Tongue (tissue), 1 donor: ENCODE measurements at regions not wholly inside any gene's neighbourhood (a gene's known extent, or its start where the extent isn't known, plus 50 kb on each side); places are given as distances from the start of the nearest gene placed in this dataset.
A peak's percentile ranks its signal among the peaks of the same experiment; 100 is the strongest.
"Not testable (repeated sequence)": the region's sequence is repeated elsewhere in the genome, so short reads cannot be mapped to it uniquely, and the experiment has no call there.

Source experiments
- DNase-seq: peaks from one replicate; pipeline ENCODE4 v3.0.0-alpha.2; 2015

GRCh38 chr3:56924700-56925099, 123.0 kb upstream of the ARHGEF3 start:
- DNase-seq = not testable (repeated sequence)

DNA sequence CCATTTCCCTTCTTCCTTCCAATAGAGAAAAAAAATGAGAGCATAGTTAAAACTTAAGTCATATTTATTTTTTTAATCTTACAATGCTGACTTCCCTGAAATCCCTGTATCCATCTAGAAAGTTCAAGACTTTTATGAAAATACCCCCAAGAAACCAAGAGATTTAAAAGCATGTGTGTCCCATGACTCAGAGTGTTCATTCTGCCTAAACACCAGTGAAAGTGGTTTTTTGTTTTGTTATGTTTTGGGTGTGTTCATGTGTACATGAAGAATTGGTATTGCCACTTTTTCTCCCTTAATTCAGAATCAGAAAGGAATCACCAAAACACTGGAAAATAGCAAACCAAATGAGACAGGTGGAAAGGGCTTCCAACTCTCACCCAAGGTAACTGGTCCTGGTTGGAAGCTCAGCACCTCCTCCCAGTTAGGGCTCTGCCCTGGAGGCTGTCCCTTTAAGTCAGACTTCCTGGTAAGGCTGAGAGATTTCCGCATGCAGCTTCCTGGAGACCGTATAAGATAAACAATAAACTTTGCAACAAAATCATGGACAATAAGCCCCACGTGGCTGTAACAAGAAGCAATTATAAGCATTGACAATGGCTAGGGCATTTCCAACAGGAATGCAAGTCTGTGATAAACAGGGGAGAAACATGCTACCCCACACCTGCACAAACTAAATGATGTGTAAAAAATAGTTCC, 121.9 kb upstream of the ARHGEF3 start:
- peak; percentile 64 for DNase-seq

- DNase-seq = no peak
These were observed 120.1 kb upstream of the ARHGEF3 start for GRCh38 chr3:56921573-56922453.

- DNase-seq = no peak
These were observed 118.0 kb upstream of the ARHGEF3 start for GRCh38 chr3:56919797-56920195.

DNA sequence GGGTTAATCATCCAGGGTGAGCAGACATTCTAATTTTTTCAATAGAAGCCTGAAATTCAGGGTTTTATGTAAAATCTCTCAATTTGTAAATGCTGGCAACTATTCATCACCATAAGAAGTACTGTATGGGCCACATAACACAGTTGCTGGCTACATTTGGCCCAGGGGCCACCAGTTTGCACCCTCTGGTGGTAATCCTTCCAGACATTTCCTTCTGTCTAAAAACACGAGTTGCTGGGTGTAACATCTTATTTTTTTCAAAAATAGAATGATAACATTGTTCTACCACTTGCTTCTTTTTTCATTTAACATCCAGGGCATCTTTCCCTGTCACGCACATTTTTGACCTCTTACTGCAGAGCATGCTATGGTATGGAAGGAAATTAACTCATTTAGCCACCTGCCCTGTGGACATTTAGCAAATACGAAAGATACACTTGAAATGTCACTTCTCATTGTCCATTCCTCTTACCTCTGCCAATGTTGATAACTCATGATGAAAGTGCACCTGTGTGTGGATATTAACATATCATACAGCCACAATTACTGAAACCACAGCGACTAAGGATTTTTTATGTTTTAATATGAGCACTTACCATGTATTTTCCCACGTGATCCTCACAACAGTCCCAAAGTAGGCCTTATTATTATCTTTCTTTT, 117.5 kb upstream of the ARHGEF3 start:
- DNase-seq = no peak

- no peak for DNase-seq
These were observed 116.4 kb upstream of the ARHGEF3 start for GRCh38 chr3:56918111-56918568.

DNA sequence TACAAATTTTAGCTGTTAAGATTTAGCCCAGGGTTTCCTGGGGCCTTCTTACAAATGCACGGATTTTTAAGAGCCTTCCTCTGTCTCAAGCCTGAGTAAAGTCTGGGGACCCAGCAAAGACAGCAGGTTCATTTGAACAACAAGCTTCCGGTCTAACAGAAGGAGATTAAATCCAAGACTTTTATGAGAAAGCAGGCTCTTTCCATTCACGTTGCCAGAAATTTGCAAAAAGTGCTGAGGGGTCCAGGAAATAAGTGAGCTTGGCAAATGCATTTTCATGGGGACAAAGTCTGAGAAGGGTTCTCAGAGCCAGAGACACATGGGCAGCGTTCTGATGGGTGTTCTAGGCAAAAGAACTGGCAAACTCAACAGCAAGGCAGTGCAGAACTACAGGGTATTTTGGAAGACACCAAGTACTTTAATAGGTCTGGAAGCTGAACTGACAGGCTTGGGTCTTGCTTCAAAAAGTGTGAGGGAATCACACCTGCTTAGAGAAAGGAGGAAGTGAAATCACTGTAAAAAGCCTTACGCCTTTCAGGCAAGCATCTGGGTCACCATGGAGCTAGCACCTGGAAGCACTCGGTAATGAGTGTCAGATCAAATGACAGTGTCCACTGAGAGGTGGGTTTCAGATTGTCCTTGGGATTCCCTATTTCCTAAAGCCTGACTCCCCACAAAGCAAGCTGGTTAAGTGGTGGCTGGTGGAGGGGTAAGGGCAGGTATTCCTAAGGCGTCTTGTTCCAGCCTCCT, 115.8 kb upstream of the ARHGEF3 start:
- peak; percentile 91 for DNase-seq

- DNase-seq = no peak
These were observed 115.1 kb upstream of the ARHGEF3 start for GRCh38 chr3:56916716-56917360.

DNA sequence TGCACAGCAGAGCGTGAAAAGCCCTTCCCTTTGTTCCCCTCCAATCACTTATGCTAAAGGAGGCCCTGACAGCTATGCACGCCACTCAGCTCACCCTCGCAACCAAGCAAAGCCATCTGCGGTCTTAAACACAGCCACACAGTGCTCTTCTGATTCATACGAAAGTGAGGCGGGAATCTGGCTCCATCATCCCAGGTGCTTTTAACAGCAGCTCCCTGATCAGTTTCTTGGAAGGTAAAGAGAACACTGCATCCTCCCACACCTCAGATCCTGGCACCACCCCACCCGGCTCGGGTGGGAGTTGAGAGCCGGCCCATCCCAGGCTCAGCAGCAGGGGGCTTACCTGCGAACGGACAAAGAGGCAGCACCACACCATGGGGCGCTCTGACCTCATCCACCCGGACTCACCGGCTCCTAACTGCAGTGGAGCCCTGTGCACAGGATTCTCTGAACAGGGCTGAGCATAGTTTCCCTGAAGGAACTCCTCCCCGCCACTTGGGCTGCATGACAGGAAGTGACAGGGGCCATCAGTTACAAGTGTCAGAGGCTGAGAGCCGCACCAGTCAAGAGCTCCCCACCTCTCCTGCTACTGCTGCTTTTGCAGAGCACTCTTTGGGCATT, 114.3 kb upstream of the ARHGEF3 start:
- no peak for DNase-seq

DNA sequence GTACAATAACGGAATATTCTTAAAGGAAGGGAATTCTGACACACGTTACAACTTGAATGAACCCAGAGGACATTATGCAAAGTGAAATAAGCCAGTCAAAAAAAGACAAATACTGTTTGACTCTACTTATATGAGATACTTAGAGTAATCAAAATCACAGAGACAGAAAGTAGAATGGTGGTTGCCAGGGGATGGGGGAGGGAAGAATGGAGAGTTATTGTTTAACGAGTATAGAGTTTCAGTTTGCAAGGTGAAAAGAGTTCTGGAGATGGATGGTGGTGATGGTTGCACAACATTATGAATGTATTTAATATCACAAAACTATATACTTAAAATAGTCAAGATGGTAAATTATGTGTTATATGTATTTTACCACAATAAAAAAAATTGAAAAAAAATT, 112.9 kb upstream of the ARHGEF3 start:
- DNase-seq = no peak

GRCh38 chr3:56911363-56911762, 109.6 kb upstream of the ARHGEF3 start:
- no peak for DNase-seq

DNA sequence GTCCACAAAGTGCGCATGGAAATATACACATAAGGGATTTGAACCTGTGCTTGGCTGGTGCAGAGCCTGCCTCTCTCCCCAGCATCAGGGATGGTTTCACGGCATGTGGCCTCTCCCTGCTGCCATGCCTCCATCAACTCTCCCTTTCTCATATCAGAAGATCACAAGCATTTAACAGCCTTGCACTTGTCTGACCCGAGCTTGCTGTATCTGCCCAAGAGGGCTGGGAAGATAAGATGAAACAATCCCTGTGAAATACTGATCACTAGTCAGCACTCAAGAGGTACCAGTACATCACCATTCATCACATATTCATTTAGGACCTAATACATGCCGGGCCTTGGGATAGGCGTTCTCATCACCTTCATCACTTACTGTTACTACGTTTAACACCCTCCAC, 107.6 kb upstream of the ARHGEF3 start:
- DNase-seq = no peak

- DNase-seq = no peak
These were observed 106.3 kb upstream of the ARHGEF3 start for GRCh38 chr3:56908004-56908403.

DNA sequence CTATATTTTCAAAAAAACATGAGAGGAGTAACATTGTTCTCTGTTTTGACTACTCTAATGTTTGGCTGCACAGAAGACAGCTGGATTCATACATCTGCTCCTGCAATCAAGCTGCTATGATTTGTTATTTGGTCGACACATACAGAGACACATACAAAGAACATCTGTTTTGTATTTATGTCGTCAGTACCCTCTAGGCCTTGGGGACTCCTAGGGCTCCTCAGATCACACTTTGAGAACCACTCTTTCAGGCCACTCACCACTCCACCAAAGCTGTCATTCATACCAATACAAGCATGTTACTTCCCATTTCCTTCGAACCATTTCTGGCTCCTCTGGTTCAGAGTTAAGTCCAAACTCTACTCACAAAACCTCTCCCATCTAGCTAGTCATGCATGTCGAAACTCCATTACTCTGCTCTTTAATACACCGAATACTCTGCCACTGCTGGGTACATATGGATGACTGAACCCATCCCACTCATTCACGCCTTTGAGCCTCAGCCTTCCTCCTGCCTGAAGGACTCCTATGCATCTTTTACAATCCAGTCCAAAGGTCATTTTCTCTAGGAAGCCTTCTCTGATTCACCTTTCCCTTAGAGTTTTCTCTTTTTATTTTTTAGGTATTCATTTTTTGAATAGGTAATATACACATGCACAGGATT, 102.9 kb upstream of the ARHGEF3 start:
- peak; percentile 50 for DNase-seq

GRCh38 chr3:56903231-56903782, 101.6 kb upstream of the ARHGEF3 start:
- no peak for DNase-seq

DNA sequence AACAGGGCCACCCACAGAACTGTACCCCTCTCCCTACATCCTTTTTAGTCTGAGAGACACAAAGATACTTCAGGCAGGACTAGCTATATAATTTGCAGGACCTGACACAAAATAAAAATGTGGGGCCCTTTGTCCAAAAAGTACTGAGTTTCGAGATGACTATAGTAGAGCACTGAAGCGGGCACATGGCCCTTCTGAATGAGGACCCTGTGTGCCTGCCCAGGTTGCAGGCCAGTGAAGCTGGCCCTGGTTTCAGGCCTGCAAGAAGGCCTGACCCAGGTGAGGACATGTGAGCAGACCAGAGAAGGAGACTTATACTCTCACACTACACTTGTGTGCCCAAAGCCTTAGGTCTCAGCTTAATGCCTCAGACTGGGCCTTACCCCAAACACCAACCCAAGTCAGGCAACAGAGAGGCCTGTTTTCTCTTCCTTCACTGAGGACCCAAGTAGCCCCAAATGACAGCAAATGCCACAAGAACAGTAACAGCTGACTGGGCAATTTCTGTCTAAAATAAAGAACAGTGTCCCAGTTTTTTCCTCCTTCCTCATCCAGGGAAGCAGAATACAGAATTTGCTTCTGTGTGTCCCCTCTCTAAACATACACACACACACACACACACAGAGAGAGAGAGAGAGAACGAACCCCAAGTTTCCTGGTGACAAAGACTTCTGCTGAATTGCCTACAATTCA, 100.9 kb upstream of the ARHGEF3 start:
- DNase-seq = no peak

DNA sequence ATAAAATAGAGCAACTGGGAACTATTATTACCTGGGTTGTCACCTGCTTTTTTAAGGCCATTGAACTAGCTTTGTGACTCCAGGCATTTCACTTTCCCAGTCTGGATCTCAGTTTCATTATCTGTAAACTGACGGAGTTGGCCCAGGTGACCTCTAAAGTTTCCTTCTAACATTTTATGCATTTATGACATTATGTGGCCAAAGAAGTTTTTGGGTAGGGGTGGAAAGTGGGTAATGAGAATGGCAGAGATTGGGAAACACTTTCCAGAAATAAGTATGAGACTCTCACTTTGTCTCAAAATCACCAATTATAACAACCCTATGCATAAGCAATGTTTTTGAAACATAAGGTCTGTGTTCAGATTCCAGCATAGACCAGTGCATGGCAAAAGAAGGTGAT, 99.1 kb upstream of the ARHGEF3 start:
- DNase-seq = no peak

DNA sequence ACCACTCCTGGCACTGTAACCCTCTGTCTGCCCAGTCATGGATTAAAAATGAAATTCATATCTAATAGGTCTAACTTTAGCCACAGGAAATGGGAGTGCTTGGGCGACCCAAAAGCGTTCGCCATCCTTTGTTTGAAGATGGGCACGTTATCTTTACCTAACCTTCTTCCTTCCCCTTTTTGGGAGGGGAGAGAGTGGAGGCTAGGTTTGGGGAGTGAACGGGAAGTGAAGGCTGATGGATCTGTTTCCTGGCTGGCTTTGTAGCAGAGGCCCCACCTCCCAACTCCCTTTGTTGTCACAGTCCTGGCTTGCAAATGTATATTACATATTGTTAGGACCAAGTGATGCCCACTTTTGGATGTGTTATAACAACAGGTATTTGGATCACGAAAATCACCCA, 98.1 kb upstream of the ARHGEF3 start:
- DNase-seq = no peak

DNA sequence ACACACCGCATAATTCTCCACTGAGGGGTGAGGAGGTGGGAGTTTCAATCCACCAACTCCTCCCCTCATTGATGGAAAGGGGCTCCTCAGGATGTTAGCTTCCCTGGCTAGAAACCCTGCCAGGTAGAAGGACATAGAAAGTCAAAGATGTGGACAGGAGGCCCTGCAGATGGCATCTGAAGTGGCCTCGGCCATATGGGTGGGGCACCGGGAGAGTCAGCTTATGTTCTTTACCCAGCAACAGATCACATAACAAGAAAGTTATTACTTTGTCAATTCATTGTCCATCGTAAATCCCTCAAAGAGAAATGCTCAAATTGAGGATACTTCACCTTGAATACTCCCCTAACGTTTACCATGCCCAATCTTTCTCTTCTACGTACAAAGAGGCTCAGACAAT, 97.3 kb upstream of the ARHGEF3 start:
- no peak for DNase-seq

DNA sequence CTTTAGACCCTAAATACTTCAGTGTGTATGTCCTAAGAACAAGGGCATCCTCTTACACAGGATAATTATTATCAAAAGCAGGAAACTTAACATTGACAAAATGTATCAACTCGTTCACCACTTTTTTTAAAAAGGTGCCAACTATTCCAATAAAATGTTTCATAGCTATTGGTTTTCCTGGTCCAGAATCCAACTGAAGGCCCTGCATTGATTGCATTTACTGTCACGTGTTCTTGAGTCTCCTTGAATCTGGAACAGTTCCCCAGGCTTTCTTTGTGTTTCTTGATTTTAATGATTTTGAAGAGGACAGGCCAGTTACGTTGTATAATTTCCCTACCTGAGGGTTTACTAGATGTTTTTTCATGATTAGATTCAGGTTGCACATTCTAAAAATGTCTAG, 94.6 kb upstream of the ARHGEF3 start:
- DNase-seq = no peak
